HG02759 (cell line): ENCODE measurements at regions not wholly inside any gene's neighbourhood (a gene's known extent, or its start where the extent isn't known, plus 50 kb on each side); places are given as distances from the start of the nearest gene placed in this dataset.

ENCODE experiments used
- ATAC-seq: cut with Tn5 transposase; IDR thresholded peaks from one replicate; pipeline ENCODE4 v1.9.1; 2021; ENCODE audit warnings: mild to moderate bottlenecking, moderate library complexity; ENCODE audit not compliant: unreplicated experiment

DNA sequence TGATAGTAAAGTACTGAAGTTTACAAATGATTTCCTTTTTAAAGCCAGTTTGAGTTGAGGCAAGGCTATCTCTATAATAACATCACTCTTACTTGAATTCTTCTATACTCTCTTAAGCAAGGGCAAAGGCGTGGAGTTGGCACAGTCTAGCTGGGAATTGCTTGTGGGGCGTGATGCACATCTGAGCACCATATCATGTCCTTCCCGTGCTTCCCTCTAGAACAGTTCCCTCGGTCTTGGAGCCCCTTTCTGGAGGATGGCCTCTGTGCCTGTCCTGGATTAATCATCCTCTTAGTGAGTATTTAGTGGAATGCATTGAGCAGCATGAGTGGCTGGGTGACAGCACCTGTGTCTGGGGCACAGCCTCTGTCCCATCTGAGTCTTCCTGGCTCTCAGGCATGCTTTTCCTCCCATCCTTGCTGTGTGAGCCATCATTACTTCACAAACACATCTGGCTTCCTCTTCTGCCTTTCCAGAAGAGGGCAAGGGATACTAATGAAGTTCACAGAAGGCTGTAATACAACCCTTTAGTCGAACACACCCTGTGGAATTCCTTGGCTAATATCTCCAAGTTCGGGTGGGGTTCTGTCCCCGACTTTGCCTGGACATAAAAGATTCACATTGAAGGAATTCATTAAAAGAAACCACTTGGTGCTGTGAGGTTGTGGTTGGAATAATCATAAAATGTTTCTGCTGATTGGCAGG lies 188.2 kb downstream of the FNDC1 start:
- no peak for ATAC-seq

DNA sequence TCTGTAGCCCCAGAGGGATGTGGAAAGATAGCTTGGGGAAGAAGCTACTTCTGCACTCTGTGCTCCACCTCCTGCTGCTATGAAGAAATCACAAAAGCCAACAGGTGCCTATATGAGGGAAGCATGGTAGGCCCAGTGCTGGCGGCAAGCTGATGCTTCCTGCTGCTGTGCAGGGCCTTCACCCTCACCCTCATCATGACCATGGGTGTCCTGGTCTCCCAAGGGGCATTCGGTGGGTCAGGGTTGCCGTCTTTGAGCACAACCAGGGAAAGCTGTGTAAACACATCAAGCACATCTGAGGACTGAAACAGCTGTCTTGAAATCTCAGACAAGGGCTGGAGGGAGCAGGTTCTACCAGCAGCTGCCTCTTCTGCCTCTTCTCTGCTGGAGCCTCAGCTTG lies 184.0 kb downstream of the FNDC1 start:
- no peak for ATAC-seq

DNA sequence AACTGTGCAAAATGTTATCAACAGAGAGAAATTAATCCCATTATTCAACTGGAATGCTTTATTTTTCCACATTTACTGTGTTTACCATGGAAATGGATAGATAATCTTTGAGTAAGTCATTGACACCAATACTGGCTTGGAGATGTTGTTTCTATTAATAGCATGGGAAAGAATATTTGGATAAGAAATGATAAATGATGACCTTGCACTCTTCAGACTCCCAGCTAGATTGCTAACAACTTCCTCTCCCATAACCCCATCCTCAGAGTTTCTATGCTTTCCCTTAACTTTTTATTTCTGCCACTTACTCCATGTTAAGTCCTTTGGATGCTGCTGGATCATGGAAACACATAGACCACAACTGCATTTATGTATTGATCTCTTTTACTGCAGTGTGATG lies 182.5 kb downstream of the FNDC1 start:
- no peak for ATAC-seq

DNA sequence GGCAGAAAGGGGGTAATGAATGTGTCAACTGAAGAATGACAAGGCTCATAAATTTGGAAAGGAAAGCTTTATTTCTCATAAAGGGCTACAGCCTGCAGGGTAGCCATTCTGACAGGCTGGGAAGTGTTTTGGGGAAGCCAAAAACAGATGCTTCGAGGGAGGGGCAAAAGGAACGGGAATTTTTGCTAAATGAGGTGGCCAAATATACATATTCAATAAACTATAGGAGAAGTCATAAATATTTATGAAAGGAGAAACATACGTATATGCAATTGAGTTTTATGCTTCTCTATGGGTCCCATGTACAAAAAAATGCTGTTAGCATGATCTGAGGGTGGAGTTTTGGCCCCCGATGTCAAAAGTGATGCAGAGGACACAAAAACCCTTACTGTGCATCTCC lies 180.7 kb downstream of the FNDC1 start:
- ATAC-seq = no peak

DNA sequence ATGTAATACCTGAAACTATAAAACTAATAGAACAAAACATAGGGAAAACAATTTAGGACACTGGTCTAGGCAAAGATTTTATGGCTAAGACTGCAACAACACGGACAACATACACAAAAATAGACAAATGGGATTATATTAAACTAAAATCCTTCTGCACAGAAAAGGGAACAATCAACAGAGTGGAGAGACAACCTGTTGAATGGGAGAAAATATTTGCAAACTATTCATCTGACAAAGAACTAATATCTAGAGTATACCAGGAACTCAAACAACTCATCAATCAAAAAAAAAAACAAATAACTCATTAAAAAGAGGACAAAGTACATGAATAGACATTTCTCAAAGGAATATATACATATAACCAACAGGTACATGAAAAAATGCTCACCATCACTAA lies 174.5 kb downstream of the FNDC1 start:
- ATAC-seq = no peak

DNA sequence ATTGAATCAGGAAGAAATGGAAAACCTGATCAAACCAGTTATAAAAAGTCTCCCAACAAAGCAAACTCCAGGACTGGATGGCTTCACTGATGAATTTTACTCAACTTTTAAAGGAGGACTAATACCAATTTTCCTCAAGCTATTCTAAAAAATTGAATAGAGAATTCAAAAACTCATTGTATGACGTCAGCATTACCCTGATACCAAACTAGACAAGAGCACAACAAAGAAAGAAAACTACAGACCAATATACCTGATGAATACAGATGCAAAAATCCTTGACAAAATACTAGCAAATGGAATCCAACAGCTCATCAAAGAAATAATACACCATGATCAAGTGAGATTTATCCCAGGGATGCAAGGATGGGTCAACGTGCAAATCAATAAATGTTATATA lies 172.9 kb downstream of the FNDC1 start:
- no peak for ATAC-seq

DNA sequence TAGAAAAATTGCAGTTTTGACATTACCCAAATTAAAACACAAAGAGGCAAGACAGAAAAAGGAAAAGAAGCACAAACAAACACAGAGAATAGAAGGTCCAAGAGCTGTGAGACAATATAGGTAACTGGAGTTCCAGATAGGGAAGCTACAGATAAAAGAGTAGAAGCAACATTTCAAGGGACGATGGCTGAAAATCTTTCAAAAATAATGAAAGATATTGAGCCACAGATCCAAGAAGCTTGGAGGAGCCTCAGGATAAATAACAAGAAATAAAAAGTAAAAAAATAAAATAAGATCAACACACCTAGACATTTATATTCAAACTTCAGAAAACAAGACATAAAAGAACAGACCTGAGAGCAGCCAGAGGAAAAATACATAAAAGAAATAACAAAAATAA lies 164.9 kb downstream of the FNDC1 start:
- ATAC-seq = no peak

DNA sequence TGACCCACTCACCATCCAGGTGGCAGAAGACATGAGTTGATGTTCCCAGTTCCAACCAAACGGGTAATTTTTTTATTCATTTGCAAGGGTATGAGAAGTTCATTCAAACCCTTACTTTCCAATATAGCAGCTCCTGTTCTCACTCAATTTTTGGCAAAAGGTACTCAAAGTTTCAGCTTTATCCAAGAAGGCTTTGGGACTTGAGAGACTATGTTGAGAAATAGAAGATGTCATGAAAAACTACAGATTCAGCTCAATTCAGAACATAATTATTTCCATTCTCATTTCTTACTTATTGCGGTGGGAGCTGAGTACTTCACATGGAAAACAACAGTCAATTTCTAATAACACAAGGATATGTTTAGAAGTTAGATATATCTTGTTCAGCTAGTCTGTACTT lies 162.3 kb downstream of the FNDC1 start:
- ATAC-seq = no peak

DNA sequence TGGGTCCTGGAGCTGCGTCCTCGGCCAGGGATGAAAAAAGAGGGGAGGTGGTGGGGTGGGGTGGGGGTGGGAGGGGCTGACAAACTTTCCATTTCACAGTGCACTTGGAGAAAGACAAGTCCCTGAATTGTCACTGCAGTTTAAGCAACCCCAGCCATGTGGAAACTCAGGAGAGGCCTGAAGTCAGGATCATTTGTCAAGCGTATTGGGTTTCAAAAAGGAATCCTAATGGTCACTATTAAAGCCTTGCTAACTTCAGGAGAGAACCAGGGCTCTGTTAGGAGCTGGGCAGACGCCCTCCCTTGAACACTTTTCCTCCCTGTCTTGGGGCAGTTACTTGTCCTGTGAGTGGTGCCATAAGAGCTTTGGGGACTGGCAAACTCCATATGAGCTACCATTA lies 159.9 kb downstream of the FNDC1 start:
- no peak for ATAC-seq

DNA sequence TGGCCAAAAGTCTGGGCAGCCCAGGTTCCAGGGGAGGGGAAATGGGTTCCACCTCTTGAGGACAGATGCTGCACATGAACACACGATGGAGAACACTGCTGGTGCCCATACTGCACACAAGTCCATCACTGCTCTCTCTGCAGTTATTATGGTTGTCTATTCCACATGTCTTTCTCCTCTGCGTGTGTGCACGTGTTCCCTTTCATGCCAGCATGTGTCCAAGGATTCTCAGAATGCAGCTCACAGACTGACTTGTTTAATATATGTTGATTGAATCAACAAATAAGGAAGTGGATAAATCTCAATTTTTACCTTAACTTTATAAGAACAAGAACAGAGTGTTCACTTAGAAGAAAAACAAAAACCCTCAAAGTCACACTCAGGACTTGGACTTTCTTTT lies 158.9 kb downstream of the FNDC1 start:
- no peak for ATAC-seq

DNA sequence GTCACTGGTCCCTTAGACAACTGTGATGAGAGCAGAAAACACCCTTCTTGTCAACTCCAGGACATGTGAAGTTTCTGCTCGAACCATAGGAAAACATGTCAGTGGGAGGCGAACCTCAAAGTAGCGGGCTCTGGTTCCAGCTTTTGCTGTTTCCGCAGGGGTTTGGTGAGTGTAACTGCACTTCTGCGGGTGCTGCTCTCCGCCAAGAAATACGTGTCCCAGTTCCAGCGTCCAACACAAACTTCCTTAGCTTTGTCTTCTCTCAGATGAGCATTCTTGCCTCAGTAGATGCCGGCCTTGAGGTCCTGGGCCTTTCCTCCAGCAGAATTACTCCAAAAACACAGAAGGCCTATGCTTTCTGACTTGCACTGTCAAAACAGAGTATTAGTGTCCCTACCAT lies 156.3 kb downstream of the FNDC1 start:
- ATAC-seq = no peak

DNA sequence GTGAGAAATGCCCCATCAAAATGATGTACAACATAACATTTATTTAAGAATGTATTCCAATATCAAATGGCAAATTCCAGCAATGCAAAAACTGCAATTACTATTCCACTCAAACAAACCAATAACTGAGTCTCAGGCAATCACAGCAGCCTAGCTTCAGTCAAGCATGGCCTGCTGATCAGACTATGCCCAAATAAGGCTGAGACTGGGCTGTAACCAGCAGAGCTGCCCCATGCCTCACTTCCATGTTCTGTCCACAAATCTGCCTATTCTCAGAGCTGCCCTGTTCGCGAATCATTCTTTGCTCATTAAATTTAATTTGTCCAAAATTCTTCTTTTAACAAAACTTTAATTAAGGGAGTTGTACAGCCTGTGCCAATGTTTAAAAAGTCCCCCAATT lies 155.4 kb downstream of the FNDC1 start:
- no peak for ATAC-seq
